ENCODE measurements at regions not wholly inside any gene's neighbourhood (a gene's known extent, or its start where the extent isn't known, plus 50 kb on each side); places are given as distances from the start of the nearest gene placed in this dataset.

GRCh38 chrX:3227526-3227925 is 118.9 kb downstream of the MXRA5 start:
- in situ Hi-C loops (cut with MboI): no loop called here
- Histone ChIP-seq H3K9me3 (ENCODE audit: low read depth) (no peaks in the 10 kb centered on the region), H4K20me1 (ENCODE audit: insufficient read depth) (no peaks in the 10 kb centered on the region), H3K9me2 (ENCODE audit: insufficient read depth) (no peaks in the 10 kb centered on the region), H2AFZ (no peak overlapping the region), H3F3A (ENCODE audit: insufficient read depth) (no peaks in the 10 kb centered on the region), H3K9ac (no peak overlapping the region), H3K4me2 (ENCODE audit: unreplicated experiment) (no peak overlapping the region), H3K4me3 (no peak overlapping the region), H3K4me1 (ENCODE audit: insufficient read depth) (peaks cover 22% of the 10 kb centered on the region), H3K79me2 (ENCODE audit: insufficient read depth) (no peaks in the 10 kb centered on the region), H3K27ac (no peak overlapping the region), H3K36me3 (ENCODE audit: low read depth) (no peaks in the 10 kb centered on the region), H3K27me3 (replicated peaks; ENCODE audit: insufficient read depth) (no peaks in the 10 kb centered on the region)
- no peak for DNase-seq
- TF ChIP-seq EZH2 (IDR thresholded peaks at IDR 0.05; ENCODE audit: insufficient read depth, poor library complexity, severe bottlenecking) (no peak), EZH2phosphoT487 (IDR thresholded peaks at IDR 0.05; ENCODE audit: insufficient read depth, low read depth) (no peak)
- WGBS, 2 experiments (ENCODE audit: low coverage in 1 of 2, low lambda C conversion rate in 2 of 2, missing lambda C conversion rate in 2 of 2): 50 to 54% methylated on average over 1 of the region's 1 CpG

GRCh38 chrX:3226087-3226486 is 120.4 kb downstream of the MXRA5 start:
- Histone ChIP-seq H3K4me3 (no peak overlapping the region), H4K20me1 (ENCODE audit: insufficient read depth) (no peaks in the 10 kb centered on the region), H2AFZ (no peak overlapping the region), H3K9me2 (ENCODE audit: insufficient read depth) (no peaks in the 10 kb centered on the region), H3K4me1 (ENCODE audit: insufficient read depth) (peaks cover 10% of the 10 kb centered on the region), H3K9me3 (ENCODE audit: low read depth) (no peaks in the 10 kb centered on the region), H3K27me3 (replicated peaks; ENCODE audit: insufficient read depth) (no peaks in the 10 kb centered on the region), H3K36me3 (ENCODE audit: low read depth) (no peaks in the 10 kb centered on the region), H3K27ac (no peak overlapping the region), H3K79me2 (ENCODE audit: insufficient read depth) (no peaks in the 10 kb centered on the region), H3F3A (ENCODE audit: insufficient read depth) (no peaks in the 10 kb centered on the region), H3K9ac (no peak overlapping the region), H3K4me2 (ENCODE audit: unreplicated experiment) (no peak overlapping the region)
- no peak for DNase-seq
- no peak for TF ChIP-seq EZH2phosphoT487 (IDR thresholded peaks at IDR 0.05; ENCODE audit: insufficient read depth, low read depth)
- TF ChIP-seq EZH2 (IDR thresholded peaks at IDR 0.05; ENCODE audit: insufficient read depth, poor library complexity, severe bottlenecking): no peak
- in situ Hi-C loops (cut with MboI): no loop called here
- WGBS, 2 experiments (ENCODE audit: low coverage in 1 of 2, low lambda C conversion rate in 2 of 2, missing lambda C conversion rate in 2 of 2): 80 to 82% methylated on average over 2 of the region's 2 CpGs

GRCh38 chrX:3221643-3222042 is 124.8 kb downstream of the MXRA5 start:
- Histone ChIP-seq H3F3A (ENCODE audit: insufficient read depth) (no peaks in the 10 kb centered on the region), H4K20me1 (ENCODE audit: insufficient read depth) (no peaks in the 10 kb centered on the region), H3K9ac (no peak overlapping the region), H3K4me2 (ENCODE audit: unreplicated experiment) (no peak overlapping the region), H3K9me2 (ENCODE audit: insufficient read depth) (no peaks in the 10 kb centered on the region), H3K27ac (no peak overlapping the region), H3K4me1 (ENCODE audit: insufficient read depth) (no peaks in the 10 kb centered on the region), H3K4me3 (no peak overlapping the region), H3K27me3 (replicated peaks; ENCODE audit: insufficient read depth) (no peaks in the 10 kb centered on the region), H3K9me3 (ENCODE audit: low read depth) (no peaks in the 10 kb centered on the region), H3K36me3 (ENCODE audit: low read depth) (no peaks in the 10 kb centered on the region), H3K79me2 (ENCODE audit: insufficient read depth) (no peaks in the 10 kb centered on the region), H2AFZ (no peak overlapping the region)
- in situ Hi-C loops (cut with MboI): no loop called here
- TF ChIP-seq EZH2phosphoT487 (IDR thresholded peaks at IDR 0.05; ENCODE audit: insufficient read depth, low read depth) (no peak), EZH2 (IDR thresholded peaks at IDR 0.05; ENCODE audit: insufficient read depth, poor library complexity, severe bottlenecking) (no peak)
- no peak for DNase-seq
- WGBS, 2 experiments (ENCODE audit: low coverage in 1 of 2, low lambda C conversion rate in 2 of 2, missing lambda C conversion rate in 2 of 2): 63 to 72% methylated on average over 4 of the region's 4 CpGs

- 62 to 75% methylated on average over 3 to 5 of the region's 5 CpGs for WGBS, 2 experiments (ENCODE audit: low coverage in 1 of 2, low lambda C conversion rate in 2 of 2, missing lambda C conversion rate in 2 of 2)
- no peak overlapping the region for H3K4me3 ChIP-seq
- no peak for DNase-seq
- no peaks in the 10 kb centered on the region for H3K4me1 ChIP-seq (ENCODE audit: insufficient read depth)
- H3K9me3 ChIP-seq (ENCODE audit: low read depth): no peaks in the 10 kb centered on the region
- no peak for TF ChIP-seq EZH2phosphoT487 (IDR thresholded peaks at IDR 0.05; ENCODE audit: insufficient read depth, low read depth)
- no peak for TF ChIP-seq EZH2 (IDR thresholded peaks at IDR 0.05; ENCODE audit: insufficient read depth, poor library complexity, severe bottlenecking)
- H3K36me3 ChIP-seq (ENCODE audit: low read depth): no peaks in the 10 kb centered on the region
- no peak overlapping the region for H3K4me2 ChIP-seq (ENCODE audit: unreplicated experiment)
- H4K20me1 ChIP-seq (ENCODE audit: insufficient read depth): no peaks in the 10 kb centered on the region
- H3K9me2 ChIP-seq (ENCODE audit: insufficient read depth): no peaks in the 10 kb centered on the region
- H3K27me3 ChIP-seq (replicated peaks; ENCODE audit: insufficient read depth): no peaks in the 10 kb centered on the region
- no peaks in the 10 kb centered on the region for H3F3A ChIP-seq (ENCODE audit: insufficient read depth)
- in situ Hi-C loops (cut with MboI): no loop called here
- H2AFZ ChIP-seq: no peak overlapping the region
- no peak overlapping the region for H3K27ac ChIP-seq
- no peak overlapping the region for H3K9ac ChIP-seq
- H3K79me2 ChIP-seq (ENCODE audit: insufficient read depth): no peaks in the 10 kb centered on the region
Observed at GRCh38 chrX:3219667-3220066, 126.8 kb downstream of the MXRA5 start.

- Histone ChIP-seq H3K4me2 (ENCODE audit: unreplicated experiment) (no peak overlapping the region), H3K9me2 (ENCODE audit: insufficient read depth) (no peaks in the 10 kb centered on the region), H3K4me1 (ENCODE audit: insufficient read depth) (no peaks in the 10 kb centered on the region), H4K20me1 (ENCODE audit: insufficient read depth) (no peaks in the 10 kb centered on the region), H3K27me3 (replicated peaks; ENCODE audit: insufficient read depth) (no peaks in the 10 kb centered on the region), H3K9me3 (ENCODE audit: low read depth) (no peaks in the 10 kb centered on the region), H3K79me2 (ENCODE audit: insufficient read depth) (no peaks in the 10 kb centered on the region), H3K36me3 (ENCODE audit: low read depth) (no peaks in the 10 kb centered on the region), H2AFZ (no peak overlapping the region), H3K4me3 (no peak overlapping the region), H3F3A (ENCODE audit: insufficient read depth) (no peaks in the 10 kb centered on the region), H3K9ac (no peak overlapping the region), H3K27ac (no peak overlapping the region)
- in situ Hi-C loops (cut with MboI): no loop called here
- no peak for DNase-seq
- no peak for TF ChIP-seq EZH2phosphoT487 (IDR thresholded peaks at IDR 0.05; ENCODE audit: insufficient read depth, low read depth)
- TF ChIP-seq EZH2 (IDR thresholded peaks at IDR 0.05; ENCODE audit: insufficient read depth, poor library complexity, severe bottlenecking): no peak
- 73% methylated on average over 6 of the region's 6 CpGs; no CpG with 5 or more reads in 1 of the 2 experiments for WGBS, 2 experiments (ENCODE audit: low coverage in 1 of 2, low lambda C conversion rate in 2 of 2, missing lambda C conversion rate in 2 of 2)
Observed at GRCh38 chrX:3219231-3219630, 127.2 kb downstream of the MXRA5 start.

Data from GM23248 (cell line).